ENCODE measurements at regions not wholly inside any gene's neighbourhood (a gene's known extent, or its start where the extent isn't known, plus 50 kb on each side); places are given as distances from the start of the nearest gene placed in this dataset.
"Not testable (repeated sequence)": the region's sequence is repeated elsewhere in the genome, so short reads cannot be mapped to it uniquely, and the experiment has no call there.

- not testable (repeated sequence) for DNase-seq
Measured at GRCh38 chr2:82737965-82738364, 1721.1 kb downstream of the SUCLG1 start.

- no peak for DNase-seq
Measured at GRCh38 chr2:82735336-82735735, 1723.7 kb downstream of the SUCLG1 start.

- no peak for DNase-seq
Measured at GRCh38 chr2:82731824-82732223, 1727.3 kb downstream of the SUCLG1 start.

GRCh38 chr2:82730811-82731210, 1728.3 kb downstream of the SUCLG1 start:
- DNase-seq: no peak

- DNase-seq: no peak
Measured at GRCh38 chr2:82728090-82728489, 1731.0 kb downstream of the SUCLG1 start.

- no peak for DNase-seq
Measured at GRCh38 chr2:82708681-82709080, 1750.4 kb downstream of the SUCLG1 start.

- DNase-seq: no peak
Measured at GRCh38 chr2:82697231-82697630, 1761.8 kb downstream of the SUCLG1 start.

GRCh38 chr2:82694431-82694830, 1764.6 kb downstream of the SUCLG1 start:
- DNase-seq: no peak

- no peak for DNase-seq
Measured at GRCh38 chr2:82690757-82691411, 1768.2 kb downstream of the SUCLG1 start.

- no peak for DNase-seq
Measured at GRCh38 chr2:82675186-82675585, 1783.9 kb downstream of the SUCLG1 start.

GRCh38 chr2:82674652-82675051, 1784.4 kb downstream of the SUCLG1 start:
- DNase-seq: no peak

GRCh38 chr2:82667491-82667890, 1791.6 kb downstream of the SUCLG1 start:
- DNase-seq: no peak

GRCh38 chr2:82665691-82666090, 1793.4 kb downstream of the SUCLG1 start:
- DNase-seq: no peak

GRCh38 chr2:82657106-82657505, 1802.0 kb downstream of the SUCLG1 start:
- DNase-seq: no peak

GRCh38 chr2:82656420-82656819, 1802.7 kb downstream of the SUCLG1 start:
- no peak for DNase-seq

GRCh38 chr2:82652117-82652516, 1807.0 kb downstream of the SUCLG1 start:
- no peak for DNase-seq

GRCh38 chr2:82650038-82650437, 1809.0 kb downstream of the SUCLG1 start:
- no peak for DNase-seq

- no peak for DNase-seq
Measured at GRCh38 chr2:82641598-82642180, 1817.4 kb downstream of the SUCLG1 start.

- no peak for DNase-seq
Measured at GRCh38 chr2:82636402-82637020, 1822.6 kb downstream of the SUCLG1 start.

- DNase-seq: no peak
Measured at GRCh38 chr2:82599021-82599420, 1860.1 kb downstream of the SUCLG1 start.

GRCh38 chr2:82596581-82596980, 1862.5 kb downstream of the SUCLG1 start:
- DNase-seq: no peak

- no peak for DNase-seq
Measured at GRCh38 chr2:82591718-82592117, 1867.4 kb downstream of the SUCLG1 start.

- no peak for DNase-seq
Measured at GRCh38 chr2:82576656-82577055, 1882.4 kb downstream of the SUCLG1 start.

- DNase-seq: no peak
Measured at GRCh38 chr2:82539280-82539621, 1919.8 kb downstream of the SUCLG1 start.

All from 8988T (cell line).